ENCODE measurements at regions not wholly inside any gene's neighbourhood (a gene's known extent, or its start where the extent isn't known, plus 50 kb on each side); places are given as distances from the start of the nearest gene placed in this dataset.
A peak's percentile ranks its signal among the peaks of the same experiment; 100 is the strongest.

- no peak for DNase-seq
These were observed 250.0 kb upstream of the TNC start for GRCh38 chr9:115367780-115368525.

- DNase-seq: peak; percentile 44
These were observed 251.5 kb upstream of the TNC start for GRCh38 chr9:115369322-115369957.

- DNase-seq: no peak
These were observed 255.2 kb upstream of the TNC start for GRCh38 chr9:115373000-115373709.

GRCh38 chr9:115373710-115374045 is 255.7 kb upstream of the TNC start:
- no peak for DNase-seq

- no peak for DNase-seq
These were observed 256.8 kb upstream of the TNC start for GRCh38 chr9:115374724-115375268.

- DNase-seq: no peak
These were observed 260.3 kb upstream of the TNC start for GRCh38 chr9:115378241-115378640.

- no peak for DNase-seq
These were observed 260.8 kb upstream of the TNC start for GRCh38 chr9:115378758-115379157.

GRCh38 chr9:115379719-115380118 is 261.8 kb upstream of the TNC start:
- no peak for DNase-seq

- no peak for DNase-seq
These were observed 264.9 kb upstream of the TNC start for GRCh38 chr9:115382865-115383264.

GRCh38 chr9:115385383-115386122 is 267.6 kb upstream of the TNC start:
- DNase-seq: no peak

- no peak for DNase-seq
These were observed 269.2 kb upstream of the TNC start for GRCh38 chr9:115386963-115387770.

GRCh38 chr9:115391168-115391825 is 273.3 kb upstream of the TNC start:
- peak; percentile 75 for DNase-seq

GRCh38 chr9:115393976-115394775 is 276.2 kb upstream of the TNC start:
- no peak for DNase-seq

- DNase-seq: no peak
These were observed 277.6 kb upstream of the TNC start for GRCh38 chr9:115395511-115396021.

GRCh38 chr9:115396071-115396529 is 278.1 kb upstream of the TNC start:
- no peak for DNase-seq

- no peak for DNase-seq
These were observed 279.8 kb upstream of the TNC start for GRCh38 chr9:115397591-115398312.

GRCh38 chr9:115398313-115398650 is 280.3 kb upstream of the TNC start:
- DNase-seq: no peak

- no peak for DNase-seq
These were observed 281.0 kb upstream of the TNC start for GRCh38 chr9:115398996-115399395.

- DNase-seq: no peak
These were observed 282.8 kb upstream of the TNC start for GRCh38 chr9:115400796-115401195.

Data from renal pelvis (tissue), 1 donor.